ENCODE measurements at regions not wholly inside any gene's neighbourhood (a gene's known extent, or its start where the extent isn't known, plus 50 kb on each side); places are given as distances from the start of the nearest gene placed in this dataset.

- no peak for TF ChIP-seq GATA3 (IDR thresholded peaks at IDR 0.05; ENCODE audit: low read depth, low read length)
Measured at GRCh38 chr12:17695495-17695894, 394.5 kb downstream of the RERGL start.

- TF ChIP-seq GATA3 (IDR thresholded peaks at IDR 0.05; ENCODE audit: low read depth, low read length) (no peak), GATA2 (IDR thresholded peaks at IDR 0.05; ENCODE audit: low read depth, low read length) (no peak)
Measured at GRCh38 chr12:17691369-17691768, 398.6 kb downstream of the RERGL start.

- TF ChIP-seq GATA3 (IDR thresholded peaks at IDR 0.05; ENCODE audit: low read depth, low read length): no peak
- no peak for TF ChIP-seq GATA2 (IDR thresholded peaks at IDR 0.05; ENCODE audit: low read depth, low read length)
Measured at GRCh38 chr12:17680220-17680619, 409.8 kb downstream of the RERGL start.

- no peak for TF ChIP-seq GATA3 (IDR thresholded peaks at IDR 0.05; ENCODE audit: low read depth, low read length)
- no peak for TF ChIP-seq GATA2 (IDR thresholded peaks at IDR 0.05; ENCODE audit: low read depth, low read length)
Measured at GRCh38 chr12:17666641-17667324, 423.2 kb downstream of the RERGL start.

- TF ChIP-seq GATA3 (IDR thresholded peaks at IDR 0.05; ENCODE audit: low read depth, low read length): no peak
- no peak for TF ChIP-seq GATA2 (IDR thresholded peaks at IDR 0.05; ENCODE audit: low read depth, low read length)
Measured at GRCh38 chr12:17665839-17666238, 424.2 kb downstream of the RERGL start.

- TF ChIP-seq GATA3 (IDR thresholded peaks at IDR 0.05; ENCODE audit: low read depth, low read length): no peak
- no peak for TF ChIP-seq GATA2 (IDR thresholded peaks at IDR 0.05; ENCODE audit: low read depth, low read length)
Measured at GRCh38 chr12:17661250-17661649, 428.7 kb downstream of the RERGL start.

- TF ChIP-seq GATA2 (IDR thresholded peaks at IDR 0.05; ENCODE audit: low read depth, low read length): no peak
- no peak for TF ChIP-seq GATA3 (IDR thresholded peaks at IDR 0.05; ENCODE audit: low read depth, low read length)
Measured at GRCh38 chr12:17652436-17652835, 437.6 kb downstream of the RERGL start.

- TF ChIP-seq GATA2 (IDR thresholded peaks at IDR 0.05; ENCODE audit: low read depth, low read length): no peak
- no peak for TF ChIP-seq GATA3 (IDR thresholded peaks at IDR 0.05; ENCODE audit: low read depth, low read length)
Measured at GRCh38 chr12:17642340-17642650, 447.7 kb downstream of the RERGL start.

- no peak for TF ChIP-seq GATA2 (IDR thresholded peaks at IDR 0.05; ENCODE audit: low read depth, low read length)
- no peak for TF ChIP-seq GATA3 (IDR thresholded peaks at IDR 0.05; ENCODE audit: low read depth, low read length)
Measured at GRCh38 chr12:17640615-17641014, 449.4 kb downstream of the RERGL start.

- no peak for TF ChIP-seq GATA2 (IDR thresholded peaks at IDR 0.05; ENCODE audit: low read depth, low read length)
- TF ChIP-seq GATA3 (IDR thresholded peaks at IDR 0.05; ENCODE audit: low read depth, low read length): no peak
Measured at GRCh38 chr12:17618831-17619230, 471.2 kb downstream of the RERGL start.

GRCh38 chr12:17609701-17610100 is 480.3 kb downstream of the RERGL start:
- TF ChIP-seq GATA2 (IDR thresholded peaks at IDR 0.05; ENCODE audit: low read depth, low read length) (no peak), GATA3 (IDR thresholded peaks at IDR 0.05; ENCODE audit: low read depth, low read length) (no peak)

GRCh38 chr12:17609153-17609552 is 480.8 kb downstream of the RERGL start:
- TF ChIP-seq GATA2 (IDR thresholded peaks at IDR 0.05; ENCODE audit: low read depth, low read length) (no peak), GATA3 (IDR thresholded peaks at IDR 0.05; ENCODE audit: low read depth, low read length) (no peak)

GRCh38 chr12:17595111-17595510 is 494.9 kb downstream of the RERGL start:
- TF ChIP-seq GATA2 (IDR thresholded peaks at IDR 0.05; ENCODE audit: low read depth, low read length) (no peak), GATA3 (IDR thresholded peaks at IDR 0.05; ENCODE audit: low read depth, low read length) (no peak)

GRCh38 chr12:17593715-17594406 is 496.1 kb downstream of the RERGL start:
- TF ChIP-seq GATA3 (IDR thresholded peaks at IDR 0.05; ENCODE audit: low read depth, low read length) (no peak), GATA2 (IDR thresholded peaks at IDR 0.05; ENCODE audit: low read depth, low read length) (no peak)

- TF ChIP-seq GATA2 (IDR thresholded peaks at IDR 0.05; ENCODE audit: low read depth, low read length) (no peak), GATA3 (IDR thresholded peaks at IDR 0.05; ENCODE audit: low read depth, low read length) (no peak)
Measured at GRCh38 chr12:17592472-17592871, 497.5 kb downstream of the RERGL start.
